Endothelial cell of umbilical vein (primary cell): ENCODE measurements at regions not wholly inside any gene's neighbourhood (a gene's known extent, or its start where the extent isn't known, plus 50 kb on each side); places are given as distances from the start of the nearest gene placed in this dataset.

Source experiments
- BruUV-seq: library from RNA; stranded (reverse); fragments of 400-500 nt; replicated peaks from 2 replicates; lab custom pipeline; 2021; lab: Mats Ljungman, UMichigan
- CTCF ChIA-PET: fragments of 300-600, 350-600 bp; sonication (Branson Sonifier 250); formaldehyde crosslinking; loops from one replicate; lab custom pipeline; 2021; ENCODE audit warnings: antibody characterized with exemption, inconsistent platforms; lab: Charles Lee
- POLR2A ChIA-PET: fragments of 300-600, 350-600 bp; sonication (Branson Sonifier 250); formaldehyde crosslinking; loops from one replicate; lab custom pipeline; 2021; ENCODE audit warnings: antibody characterized with exemption, inconsistent platforms; lab: Charles Lee
- DNase-seq: peaks from one replicate; pipeline ENCODE4 v3.0.0-alpha.2; 2011; ENCODE audit warnings: low read depth, low spot score
- FAIRE-seq: peaks from 2 replicates; lab custom pipeline; 2011; peaks lifted over from hg19 to GRCh38; lab: Jason Lieb, UNC
- H2AFZ ChIP-seq: 2 replicates; pipeline ENCODE4 v1.6.0; 2012; ENCODE audit warnings: low read depth, low read length, control low read depth, inconsistent platforms
- H3K27ac ChIP-seq: 2 replicates; pipeline ENCODE4 v1.5.1; 2011; ENCODE audit warnings: low read depth, mild to moderate bottlenecking, control low read depth, low read length, moderate library complexity; ENCODE audit not compliant: insufficient read depth
- H3K27me3 ChIP-seq, 2 experiments: 2 replicates each; pipeline versions ENCODE4 v1.6.0 to v1.6.1; 2011; ENCODE audit warnings: low read length in 2 of 2, mixed read lengths in 1 of 2; ENCODE audit not compliant: control insufficient read depth in 2 of 2, insufficient read depth in 2 of 2
- H3K36me3 ChIP-seq, 2 experiments: 2 replicates in 1 of 2; 3 replicates in 1 of 2; pipeline ENCODE4 v1.5.1; 2011; ENCODE audit warnings: low read length in 2 of 2, mild to moderate bottlenecking in 1 of 2, moderate library complexity in 1 of 2; ENCODE audit not compliant: control insufficient read depth in 2 of 2, insufficient read depth in 2 of 2; ENCODE audit errors: extremely low read depth in 1 of 2
- H3K4me1 ChIP-seq: 3 replicates; pipeline ENCODE4 v1.5.1; 2011; ENCODE audit warnings: mild to moderate bottlenecking, low read length; ENCODE audit not compliant: control insufficient read depth, insufficient read depth; ENCODE audit errors: extremely low read depth
- H3K4me2 ChIP-seq: 2 replicates; pipeline ENCODE4 v1.6.1; 2011; ENCODE audit warnings: low read length, control low read depth, mixed read lengths; ENCODE audit not compliant: insufficient read depth
- H3K4me3 ChIP-seq, 3 experiments: fragments of 200-600 bp in 1 of 3; sonication (generic), shearing (Covaris generic) in 1 of 3; replicated peaks in 1 of 3; 2 replicates each; pipeline ENCODE4 v1.5.1; 2011 to 2016; ENCODE audit warnings: control low read depth in 3 of 3, low read length in 3 of 3, mild to moderate bottlenecking in 2 of 3, inconsistent platforms in 1 of 3, low read depth in 1 of 3, moderate library complexity in 1 of 3; ENCODE audit not compliant: insufficient read depth in 1 of 3
- H3K79me2 ChIP-seq: 2 replicates; pipeline ENCODE4 v1.6.0; 2012; ENCODE audit warnings: low read length, inconsistent platforms; ENCODE audit not compliant: control insufficient read depth, insufficient read depth
- H3K9ac ChIP-seq: replicated peaks from 2 replicates; pipeline ENCODE3; 2011; ENCODE audit warnings: low read length, control low read depth; ENCODE audit not compliant: insufficient read depth; ENCODE audit errors: extremely low read depth
- H3K9me1 ChIP-seq: replicated peaks from 3 replicates; pipeline ENCODE4 v1.6.0; 2011; ENCODE audit warnings: mild to moderate bottlenecking, low read length; ENCODE audit not compliant: control insufficient read depth, insufficient read depth; ENCODE audit errors: extremely low read depth
- H3K9me3 ChIP-seq: replicated peaks from 2 replicates; pipeline ENCODE4 v1.5.1; 2012; ENCODE audit warnings: low read length, inconsistent platforms; ENCODE audit not compliant: control insufficient read depth, insufficient read depth
- H4K20me1 ChIP-seq: replicated peaks from 2 replicates; pipeline ENCODE3; 2011; ENCODE audit warnings: mild to moderate bottlenecking, low read length; ENCODE audit not compliant: control insufficient read depth, insufficient read depth; ENCODE audit errors: extremely low read depth
- EZH2 ChIP-seq: IDR thresholded peaks from 2 replicates; pipeline ENCODE4 v1.6.1; 2012; ENCODE audit warnings: borderline replicate concordance, low read depth, mild to moderate bottlenecking, moderate library complexity, low read length, inconsistent platforms; ENCODE audit not compliant: severe bottlenecking
- FOS ChIP-seq: IDR thresholded peaks from 2 replicates; pipeline ENCODE4 v1.6.1; 2011; ENCODE audit warnings: mild to moderate bottlenecking, low read length, moderate library complexity, borderline replicate concordance; ENCODE audit not compliant: insufficient read depth
- GATA2 ChIP-seq: IDR thresholded peaks from 2 replicates; pipeline ENCODE4 v1.7.0; 2011; ENCODE audit warnings: low read depth, mild to moderate bottlenecking, moderate library complexity, mixed read lengths, low read length; ENCODE audit not compliant: insufficient read length, insufficient read depth
- JUN ChIP-seq: IDR thresholded peaks from 2 replicates; pipeline ENCODE4 v1.6.1; 2011; ENCODE audit warnings: borderline replicate concordance, low read depth; ENCODE audit not compliant: insufficient read length, insufficient read depth
- MYC ChIP-seq: IDR thresholded peaks from one replicate; pipeline ENCODE4 v1.6.1; 2011; ENCODE audit warnings: mild to moderate bottlenecking, low read depth, low read length
- POLR2A ChIP-seq: IDR thresholded peaks from 2 replicates; pipeline ENCODE4 v1.6.1; 2012; ENCODE audit warnings: low read depth, mild to moderate bottlenecking, control low read depth, low read length
- POLR2AphosphoS5 ChIP-seq: IDR thresholded peaks from 2 replicates; pipeline ENCODE4 v1.6.1; 2012; ENCODE audit warnings: low read depth, mild to moderate bottlenecking, control low read depth, low read length, moderate library complexity; ENCODE audit not compliant: insufficient read depth
- dilution Hi-C: fragments of 300-500 bp; cut with MboI; formaldehyde crosslinking; loops from one replicate; pipeline ENCODE4 v1.15.0; 2019; ENCODE audit warnings: low sequenced_read_pairs; ENCODE audit not compliant: extremely low pct_ligation_motif_present
- intact Hi-C: fragments of 100-400 bp; cut with micrococcal nuclease; formaldehyde crosslinking; loops from one replicate; pipeline ENCODE4 v1.10.0; 2022
- TF ChIP-seq, protein P1 (sequence below), 2 donors: IDR thresholded peaks; 1 replicate in 1 of 2; 2 replicates in 1 of 2; pipeline ENCODE4 v1.5.1; 2011; ENCODE audit warnings: low read length in 2 of 2, mild to moderate bottlenecking in 2 of 2, moderate library complexity in 2 of 2, control low read depth in 1 of 2, inconsistent platforms in 1 of 2, low read depth in 1 of 2; ENCODE audit not compliant: insufficient read depth in 1 of 2; ENCODE audit errors: extremely low read depth in 1 of 2
- TF ChIP-seq, protein P2 (sequence below): IDR thresholded peaks from 2 replicates; pipeline ENCODE4 v1.6.1; 2011; ENCODE audit not compliant: insufficient read depth, insufficient read length

DNA sequence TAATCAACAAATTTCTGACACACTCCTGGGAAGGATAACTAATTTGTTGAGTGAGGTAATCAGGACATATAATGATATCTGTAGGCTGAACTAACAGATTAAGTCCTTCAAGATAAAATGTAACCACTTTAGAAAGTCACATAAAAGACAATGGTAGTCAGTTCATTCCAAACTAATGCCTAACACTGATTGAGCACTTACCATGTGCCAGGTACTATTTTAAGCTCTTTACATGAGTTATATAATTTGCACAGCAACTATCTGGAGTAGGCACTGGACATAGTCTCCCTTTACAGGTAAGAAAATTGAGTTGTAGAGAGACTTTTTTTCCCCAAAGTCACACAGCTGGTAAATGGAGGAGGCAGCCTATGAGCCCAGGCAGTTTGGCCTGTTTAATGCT lies 211.2 kb upstream of the CFAP20DC start:
- CTCF ChIA-PET = no interaction called here

GRCh38 chr3:59258550-59259260 lies 208.9 kb upstream of the CFAP20DC start:
- no peaks in the 10 kb centered on the region for H3K9me3 ChIP-seq
- ChIA-PET POLR2A (no interaction called here), CTCF (no interaction called here)
- intact Hi-C loops (no loop called here), dilution Hi-C loops (no loop called here)
- DNase-seq = no peak
- H3K9me1 ChIP-seq = no peaks in the 10 kb centered on the region
- no peak overlapping the region for H3K4me3 ChIP-seq
- H4K20me1 ChIP-seq = no peaks in the 10 kb centered on the region
- no peaks in the 10 kb centered on the region for H3K79me2 ChIP-seq
- no peak overlapping the region for H3K4me2 ChIP-seq
- no peaks in the 10 kb centered on the region for H3K27me3 ChIP-seq
- no peak for FAIRE-seq
- no peaks in the 10 kb centered on the region for H3K36me3 ChIP-seq
- H2AFZ ChIP-seq = no peak overlapping the region
- no peak overlapping the region for H3K27ac ChIP-seq
- no peaks in the 10 kb centered on the region for H3K4me1 ChIP-seq
- TF ChIP-seq POLR2AphosphoS5 = no peak
- no peak for TF ChIP-seq EZH2
- no peak for TF ChIP-seq POLR2A
- TF ChIP-seq, protein P1, sequence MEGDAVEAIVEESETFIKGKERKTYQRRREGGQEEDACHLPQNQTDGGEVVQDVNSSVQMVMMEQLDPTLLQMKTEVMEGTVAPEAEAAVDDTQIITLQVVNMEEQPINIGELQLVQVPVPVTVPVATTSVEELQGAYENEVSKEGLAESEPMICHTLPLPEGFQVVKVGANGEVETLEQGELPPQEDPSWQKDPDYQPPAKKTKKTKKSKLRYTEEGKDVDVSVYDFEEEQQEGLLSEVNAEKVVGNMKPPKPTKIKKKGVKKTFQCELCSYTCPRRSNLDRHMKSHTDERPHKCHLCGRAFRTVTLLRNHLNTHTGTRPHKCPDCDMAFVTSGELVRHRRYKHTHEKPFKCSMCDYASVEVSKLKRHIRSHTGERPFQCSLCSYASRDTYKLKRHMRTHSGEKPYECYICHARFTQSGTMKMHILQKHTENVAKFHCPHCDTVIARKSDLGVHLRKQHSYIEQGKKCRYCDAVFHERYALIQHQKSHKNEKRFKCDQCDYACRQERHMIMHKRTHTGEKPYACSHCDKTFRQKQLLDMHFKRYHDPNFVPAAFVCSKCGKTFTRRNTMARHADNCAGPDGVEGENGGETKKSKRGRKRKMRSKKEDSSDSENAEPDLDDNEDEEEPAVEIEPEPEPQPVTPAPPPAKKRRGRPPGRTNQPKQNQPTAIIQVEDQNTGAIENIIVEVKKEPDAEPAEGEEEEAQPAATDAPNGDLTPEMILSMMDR (IDR thresholded peaks at IDR 0.05; ENCODE audit: extremely low read depth in 1 of 2, insufficient read depth in 1 of 2, low read depth in 1 of 2, low read length in 2 of 2) = no peak
- TF ChIP-seq, protein P2, sequence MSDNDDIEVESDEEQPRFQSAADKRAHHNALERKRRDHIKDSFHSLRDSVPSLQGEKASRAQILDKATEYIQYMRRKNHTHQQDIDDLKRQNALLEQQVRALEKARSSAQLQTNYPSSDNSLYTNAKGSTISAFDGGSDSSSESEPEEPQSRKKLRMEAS = no peak
- TF ChIP-seq JUN = no peak
- TF ChIP-seq MYC = no peak
- no peak for TF ChIP-seq GATA2
- no peak for TF ChIP-seq FOS
- BruUV-seq = no TSS peak
- no peak overlapping the region for H3K9ac ChIP-seq

More for the DNA sequence above, 211.2 kb upstream of the CFAP20DC start:
- H3K4me1 ChIP-seq = no peaks in the 10 kb centered on the region
- no peak overlapping the region for H3K27ac ChIP-seq
- no peaks in the 10 kb centered on the region for H3K36me3 ChIP-seq
- intact Hi-C loops = no loop called here
- no peak overlapping the region for H3K4me3 ChIP-seq
- POLR2A ChIA-PET = no interaction called here
- H2AFZ ChIP-seq = no peak overlapping the region
- H3K9ac ChIP-seq = no peak overlapping the region
- dilution Hi-C loops = no loop called here
- no peaks in the 10 kb centered on the region for H3K79me2 ChIP-seq
- BruUV-seq = no TSS peak
- TF ChIP-seq, protein P1 (IDR thresholded peaks at IDR 0.05; ENCODE audit: extremely low read depth in 1 of 2, insufficient read depth in 1 of 2, low read depth in 1 of 2, low read length in 2 of 2) = no peak
- no peaks in the 10 kb centered on the region for H3K9me3 ChIP-seq
- H3K4me2 ChIP-seq = no peak overlapping the region
- DNase-seq (no peak), FAIRE-seq (no peak)
- H3K9me1 ChIP-seq = no peaks in the 10 kb centered on the region
- H3K27me3 ChIP-seq = no peaks in the 10 kb centered on the region
- no peaks in the 10 kb centered on the region for H4K20me1 ChIP-seq
